Pancreas (tissue), 10 donors: ENCODE measurements at regions not wholly inside any gene's neighbourhood (a gene's known extent, or its start where the extent isn't known, plus 50 kb on each side); places are given as distances from the start of the nearest gene placed in this dataset.
A peak's percentile ranks its signal among the peaks of the same experiment; 100 is the strongest.

Experiments
- ATAC-seq, 4 donors: fragments of 200-7000 bp; cut with Tn5 transposase; one replicate each; pipeline versions ENCODE4 v1.8.0 to v1.9.1; 2020; ENCODE audit warnings: mild to moderate bottlenecking in 4 of 4, moderate library complexity in 4 of 4
- DNase-seq, 6 donors: peaks; one replicate each; pipeline ENCODE4 v3.0.0-alpha.2; 2020
- FAIRE-seq: peaks from 2 replicates; lab custom pipeline; 2012; peaks lifted over from hg19 to GRCh38; lab: Jason Lieb, UNC
- H3K27ac ChIP-seq, 4 donors: fragments of 200-600 bp; sonication (generic); 1 replicate in 3 of 4; 2 replicates in 1 of 4; pipeline versions ENCODE4 v1.5.0 to v1.8.0; 2020
- H3K27me3 ChIP-seq, 4 donors: fragments of 200-600 bp; one replicate each; pipeline ENCODE4 v1.8.0; 2021
- H3K36me3 ChIP-seq, 3 donors: fragments of 200-600 bp; sonication (generic) in 1 of 3; one replicate each; pipeline versions ENCODE4 v1.5.0 to v1.8.0; 2020 to 2021
- H3K4me1 ChIP-seq, 3 donors: fragments of 200-600 bp; one replicate each; pipeline ENCODE4 v1.8.0; 2021
- H3K4me3 ChIP-seq, 4 donors: fragments of 200-600 bp; sonication (generic) in 2 of 4; one replicate each; pipeline versions ENCODE4 v1.5.0 to v1.8.0; 2020 to 2021
- H3K9me3 ChIP-seq, 4 donors: fragments of 200-600 bp; one replicate each; pipeline ENCODE4 v1.8.0; 2021
- CTCF ChIP-seq, 4 donors: fragments of 200-600 bp; sonication (generic) in 3 of 4; IDR thresholded peaks; one replicate each; pipeline versions ENCODE4 v1.5.0 to v1.8.0; 2021; ENCODE audit warnings: antibody characterized with exemption in 4 of 4
- WGBS, 2 donors: extraction: QIAGEN DNeasy Blood & Tissue Kit; methylation state at CpG; one replicate each; pipeline ENCODE4 v1.1.7; 2013; 5-methylcytosine and 5-hydroxymethylcytosine counted together
- intact Hi-C, 3 donors: fragments of 100-400 bp; cut with DNase I; formaldehyde crosslinking; loops; one replicate each; pipeline versions ENCODE4 v1.11.1 to v1.14.2; 2022
- donor health status: healthy with polysubstance abuse.
- donor health status: DM: no; HTN: no; CAD: no; lungs with moderate emphysema.
- donor health status: DM: no; HTN: no; CAD: no.
- donor health status: control.
- donor health status: control.
- donor health status: Bipolar disorder and iron deficiency.
- donor health status: DM: yes; HTN: yes; CAD: no.
- donor health status: DM: no; HTN: no; CAD: no.
- donor health status: DM: no; HTN: no; CAD: no.
- donor health status: DM: yes; HTN: yes; CAD: no.

GRCh38 chr7:17056491-17057142, 174.8 kb upstream of the AGR3 start:
- H3K36me3 ChIP-seq: no peaks in the 10 kb centered on the region
- H3K27me3 ChIP-seq: no peaks in the 10 kb centered on the region
- H3K4me3 ChIP-seq: no peak overlapping the region
- no peak overlapping the region for H3K27ac ChIP-seq
- intact Hi-C loops: no loop called here
- no peak for TF ChIP-seq CTCF (IDR thresholded peaks at IDR 0.05)
- ATAC-seq (no peak), FAIRE-seq (no peak), DNase-seq (no peak)
- 76 to 83% methylated on average over 7 of the region's 7 CpGs for WGBS, 2 donors
- no peaks in the 10 kb centered on the region for H3K4me1 ChIP-seq
- H3K9me3 ChIP-seq: no peaks in the 10 kb centered on the region

- ATAC-seq: no peak
Measured at GRCh38 chr7:17057143-17057509, 175.3 kb upstream of the AGR3 start.

GRCh38 chr7:17058568-17058967, 176.8 kb upstream of the AGR3 start:
- no peak overlapping the region for H3K27ac ChIP-seq
- 71 to 75% methylated on average over 1 of the region's 1 CpG for WGBS, 2 donors
- FAIRE-seq (peak; percentile 68), ATAC-seq (peak in 1 of 4 donors; percentile 31), DNase-seq (no peak)
- no peaks in the 10 kb centered on the region for H3K4me1 ChIP-seq
- no peaks in the 10 kb centered on the region for H3K27me3 ChIP-seq
- TF ChIP-seq CTCF (IDR thresholded peaks at IDR 0.05): no peak
- intact Hi-C loops: no loop called here
- no peaks in the 10 kb centered on the region for H3K36me3 ChIP-seq
- no peaks in the 10 kb centered on the region for H3K9me3 ChIP-seq
- H3K4me3 ChIP-seq: no peak overlapping the region

More at GRCh38 chr7:17057143-17057509, 175.3 kb upstream of the AGR3 start:
- no peak overlapping the region for H3K27ac ChIP-seq
- intact Hi-C loops: no loop called here
- H3K36me3 ChIP-seq: no peaks in the 10 kb centered on the region
- WGBS, 2 donors: 85 to 87% methylated on average over 1 of the region's 1 CpG
- no peaks in the 10 kb centered on the region for H3K9me3 ChIP-seq
- no peak for FAIRE-seq
- DNase-seq: no peak
- no peak overlapping the region for H3K4me3 ChIP-seq
- no peaks in the 10 kb centered on the region for H3K4me1 ChIP-seq
- TF ChIP-seq CTCF (IDR thresholded peaks at IDR 0.05): no peak
- H3K27me3 ChIP-seq: no peaks in the 10 kb centered on the region

GRCh38 chr7:17060051-17060450, 178.3 kb upstream of the AGR3 start:
- ATAC-seq (no peak), DNase-seq (no peak), FAIRE-seq (no peak)
- Histone ChIP-seq H3K9me3 (no peaks in the 10 kb centered on the region), H3K27ac (no peak overlapping the region), H3K36me3 (no peaks in the 10 kb centered on the region), H3K4me3 (no peak overlapping the region), H3K27me3 (no peaks in the 10 kb centered on the region), H3K4me1 (no peaks in the 10 kb centered on the region)
- no peak for TF ChIP-seq CTCF (IDR thresholded peaks at IDR 0.05)
- intact Hi-C loops: no loop called here
- 81 to 89% methylated on average over 3 of the region's 3 CpGs for WGBS, 2 donors

- FAIRE-seq: no peak
- Histone ChIP-seq H3K27ac (no peak overlapping the region), H3K4me3 (no peak overlapping the region), H3K27me3 (no peaks in the 10 kb centered on the region), H3K36me3 (no peaks in the 10 kb centered on the region), H3K4me1 (no peaks in the 10 kb centered on the region), H3K9me3 (no peaks in the 10 kb centered on the region)
- 74 to 87% methylated on average over 2 of the region's 2 CpGs for WGBS, 2 donors
- no peak for TF ChIP-seq CTCF (IDR thresholded peaks at IDR 0.05)
- intact Hi-C loops: no loop called here
- ATAC-seq: no peak
- no peak for DNase-seq
Measured at GRCh38 chr7:17061443-17061842, 179.7 kb upstream of the AGR3 start.
